NCI-H2196 (cell line): ENCODE measurements at regions not wholly inside any gene's neighbourhood (a gene's known extent, or its start where the extent isn't known, plus 50 kb on each side); places are given as distances from the start of the nearest gene placed in this dataset.

Experiments
- DNase-seq: peaks from one replicate; lab custom pipeline; 2025; ENCODE audit not compliant: unreplicated experiment; lab: John Stamatoyannopoulos, UW

DNA sequence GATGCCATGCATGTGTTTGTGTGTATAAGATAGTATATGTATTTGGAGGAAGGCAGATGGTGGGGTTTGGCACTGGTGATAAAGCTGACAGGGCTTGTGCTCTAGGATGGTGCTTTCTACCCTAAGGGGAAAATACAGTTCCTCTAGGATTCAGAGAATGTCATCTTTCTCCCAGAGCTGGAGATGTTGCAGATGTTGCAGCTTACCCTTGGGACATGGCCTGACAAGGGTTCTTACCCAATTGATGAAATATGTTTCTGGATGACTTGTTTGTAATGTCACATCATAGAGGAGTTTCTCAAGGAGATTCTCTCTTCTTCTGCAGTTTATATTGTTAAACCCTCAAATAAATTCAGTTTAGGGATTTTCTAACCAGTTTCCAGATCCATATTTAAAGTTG, 52.5 kb upstream of the PITX2 start:
- no peak for DNase-seq

GRCh38 chr4:110676241-110676640, 53.4 kb upstream of the PITX2 start:
- DNase-seq, result no peak

DNA sequence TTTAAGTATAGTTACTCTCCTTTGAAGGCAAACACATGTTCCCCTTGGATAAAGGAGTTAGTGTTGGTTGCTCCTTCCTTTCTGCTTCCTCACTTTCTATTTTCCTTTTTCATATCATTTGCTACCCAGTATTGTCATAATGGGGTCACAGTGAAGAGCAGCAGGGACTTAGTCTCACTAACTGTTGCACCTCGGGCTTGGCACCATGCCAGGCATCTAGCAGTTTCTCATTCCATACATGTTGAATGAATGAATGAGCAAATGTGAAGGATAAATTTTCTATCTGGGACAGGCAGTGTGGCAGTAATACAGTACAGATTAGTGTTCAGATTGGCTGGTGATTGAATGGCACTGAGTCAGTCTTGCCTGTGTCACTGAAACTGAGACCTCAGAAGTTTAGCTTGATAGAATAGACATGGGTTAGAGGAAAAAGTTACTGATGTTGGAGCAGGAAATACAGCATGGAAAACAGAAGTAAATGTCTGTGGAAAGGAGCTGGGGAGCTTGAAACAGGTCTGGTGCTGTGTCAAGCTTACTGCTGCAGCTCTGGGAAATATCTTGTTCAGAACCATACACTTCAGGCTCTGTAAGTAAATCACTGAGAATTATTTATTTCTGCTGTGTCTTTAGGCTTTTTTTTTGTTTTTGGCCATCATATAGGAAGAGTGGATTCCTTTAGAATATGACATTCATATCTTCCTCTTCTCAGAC, 55.8 kb upstream of the PITX2 start:
- no peak for DNase-seq

DNA sequence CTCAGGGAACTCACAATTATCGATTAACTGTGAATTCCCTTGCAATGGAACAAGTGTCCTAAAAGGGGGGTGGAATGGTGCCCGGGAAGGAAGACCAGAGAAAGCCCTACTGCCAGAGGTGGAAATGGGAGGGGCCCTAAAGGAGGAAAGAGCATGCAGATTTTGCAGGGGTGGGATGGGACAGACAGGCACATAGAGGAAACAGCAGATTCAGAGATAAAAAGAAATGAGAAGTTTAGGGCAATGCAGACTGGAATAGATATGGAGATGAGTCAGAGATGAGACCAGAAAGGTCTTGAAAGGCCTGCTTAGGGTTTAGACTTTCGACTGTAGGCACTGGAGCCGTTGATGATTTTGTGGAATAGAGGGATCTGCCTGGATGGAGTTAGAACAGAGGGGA, 57.4 kb upstream of the PITX2 start:
- no peak for DNase-seq

GRCh38 chr4:110681381-110681780, 58.5 kb upstream of the PITX2 start:
- no peak for DNase-seq

DNA sequence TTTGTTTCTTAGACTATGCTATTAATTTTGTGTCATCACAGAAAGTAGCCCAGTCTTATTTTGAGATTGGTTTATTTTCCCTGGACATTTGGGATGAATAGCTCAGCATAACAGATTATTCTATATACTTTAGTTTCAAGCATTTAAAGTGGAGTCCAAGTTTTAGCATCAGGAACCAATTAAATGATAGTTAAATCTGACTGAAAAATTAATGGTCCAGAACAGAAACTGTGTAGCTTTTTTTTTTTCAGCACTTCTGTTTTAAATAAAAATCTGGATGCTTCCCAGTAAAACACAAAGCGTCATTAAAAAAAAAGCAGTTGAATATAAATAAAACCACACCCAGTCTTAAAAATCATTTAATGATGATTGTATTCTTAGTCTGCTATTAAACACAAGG, 59.4 kb upstream of the PITX2 start:
- no peak for DNase-seq

DNA sequence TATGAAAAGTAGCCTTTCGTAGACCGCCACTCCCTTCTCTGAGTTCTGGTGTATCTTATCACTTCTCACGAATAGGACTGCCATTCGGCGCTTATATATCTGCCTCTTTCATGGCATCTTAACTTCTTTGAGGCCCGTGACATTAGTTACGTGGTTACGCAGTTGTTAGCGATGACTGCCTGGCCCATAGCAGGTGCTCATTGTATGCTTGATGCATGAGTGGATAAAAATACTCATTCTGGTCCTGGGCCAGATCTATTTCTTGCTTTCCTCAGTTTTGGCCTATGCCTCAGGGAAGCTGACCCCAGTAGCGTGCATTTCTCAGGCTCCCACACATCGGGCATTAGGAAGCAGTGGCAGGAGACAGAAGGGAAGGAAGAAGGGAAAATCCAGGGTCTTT, 60.7 kb upstream of the PITX2 start:
- no peak for DNase-seq

- no peak for DNase-seq
These were observed 79.4 kb upstream of the PITX2 start for GRCh38 chr4:110702326-110702725.

DNA sequence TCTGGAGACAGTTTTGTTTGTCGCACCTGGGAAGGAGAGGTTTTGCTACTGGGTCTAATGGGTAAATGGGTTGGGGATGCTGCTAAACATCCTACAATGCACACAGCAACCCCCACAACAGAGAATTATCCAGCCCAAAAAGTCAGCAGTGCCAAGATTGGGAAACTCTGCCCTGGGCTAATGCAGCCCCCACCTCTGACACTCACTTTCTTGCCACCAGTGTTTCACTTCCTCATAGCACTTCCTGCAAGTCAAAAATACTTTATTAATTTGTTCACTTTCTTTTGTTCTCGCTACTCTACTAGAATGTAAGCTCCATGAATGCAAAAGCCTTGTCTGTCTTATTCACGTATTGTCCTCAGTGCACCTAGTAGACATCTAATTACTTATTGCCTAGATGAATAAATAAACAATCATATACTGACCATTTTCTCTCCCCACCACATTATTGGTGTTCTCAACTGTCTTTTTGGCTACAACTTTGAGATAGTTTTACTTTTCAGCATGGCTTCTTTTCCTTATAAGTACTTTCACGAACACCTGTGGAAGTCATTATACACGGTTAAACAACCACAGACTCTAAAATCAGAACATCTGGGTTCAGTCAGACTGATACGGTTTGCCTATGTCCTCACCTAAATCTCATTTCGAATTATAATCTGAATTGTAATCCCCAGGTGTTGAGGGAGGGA, 82.0 kb upstream of the PITX2 start:
- no peak for DNase-seq

DNA sequence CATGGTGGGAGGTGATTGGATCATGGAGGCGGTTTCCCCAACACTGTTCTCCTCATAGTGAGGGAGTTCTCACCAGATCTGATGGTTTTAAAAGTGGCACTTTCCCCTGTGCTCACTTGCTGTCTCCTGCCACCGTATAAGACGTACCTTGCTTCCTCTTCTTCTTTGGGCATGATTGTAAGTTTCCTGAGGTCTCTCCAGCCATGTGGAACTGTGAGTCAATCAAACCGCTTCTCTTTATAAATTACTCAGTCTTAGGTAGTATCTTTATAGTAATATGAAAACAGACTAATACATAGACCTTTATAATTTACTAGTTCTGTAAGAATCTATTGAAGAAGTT, 82.5 kb upstream of the PITX2 start:
- DNase-seq, result no peak

DNA sequence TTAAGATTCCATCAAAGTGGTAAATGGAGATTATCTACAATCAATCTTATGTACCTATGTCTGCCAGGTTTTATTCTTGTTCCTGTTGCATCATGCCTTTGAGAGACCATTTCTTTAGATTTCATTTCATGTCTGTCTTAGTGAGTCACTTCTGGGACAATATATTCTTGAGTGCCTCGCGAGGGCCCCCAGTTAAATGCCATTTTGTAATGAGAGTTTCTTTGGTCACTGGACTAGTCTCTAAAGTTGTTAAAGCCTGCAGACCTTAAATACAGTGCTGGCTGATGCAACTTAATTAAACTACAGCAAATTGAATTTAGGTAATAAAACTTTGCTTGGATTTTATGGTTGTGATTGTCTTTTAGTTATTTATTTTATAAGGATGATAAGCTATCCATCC, 87.2 kb upstream of the PITX2 start:
- no peak for DNase-seq

DNA sequence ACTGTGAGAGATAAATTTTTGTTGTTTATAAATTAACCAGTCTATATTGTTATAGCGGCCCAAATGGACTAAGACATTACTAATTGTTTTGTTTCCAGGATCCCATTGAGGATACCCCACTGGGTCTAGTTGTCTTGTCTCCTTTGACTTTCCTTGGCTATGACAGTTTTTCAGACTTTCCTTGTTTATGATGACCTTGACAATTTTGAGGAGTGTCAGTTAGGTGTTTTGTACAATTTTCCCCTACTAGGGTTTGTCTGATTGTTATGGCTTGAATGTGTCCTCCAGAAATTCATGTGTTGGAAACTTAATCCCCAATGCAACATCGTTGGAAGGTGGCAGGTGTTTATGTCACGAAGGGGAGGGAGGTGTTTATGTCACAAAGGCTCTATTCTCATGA, 89.6 kb upstream of the PITX2 start:
- DNase-seq, result no peak

- DNase-seq, result no peak
These were observed 107.4 kb upstream of the PITX2 start for GRCh38 chr4:110730318-110730717.

GRCh38 chr4:110733901-110734300, 111.0 kb upstream of the PITX2 start:
- no peak for DNase-seq

DNA sequence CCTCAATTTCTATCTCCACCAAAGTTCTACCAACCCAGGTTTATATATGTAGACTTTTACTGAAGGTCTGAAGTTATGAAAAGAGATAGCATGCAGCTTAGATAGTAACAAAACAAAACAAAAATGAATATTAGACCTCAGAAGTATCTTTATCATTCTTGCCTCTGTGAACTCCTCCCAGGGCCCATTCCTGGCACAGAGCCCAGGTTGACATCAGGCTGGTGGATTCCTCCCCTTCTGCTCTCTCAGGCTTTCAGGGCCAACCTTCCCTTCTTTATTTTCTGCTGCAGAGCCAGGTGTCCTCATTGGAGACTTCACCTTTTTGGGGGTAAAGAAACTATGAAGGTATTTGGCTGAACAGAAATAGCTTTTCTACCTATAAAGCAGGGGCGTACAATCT, 112.8 kb upstream of the PITX2 start:
- no peak for DNase-seq

- no peak for DNase-seq
These were observed 115.1 kb upstream of the PITX2 start for GRCh38 chr4:110737931-110738330.

DNA sequence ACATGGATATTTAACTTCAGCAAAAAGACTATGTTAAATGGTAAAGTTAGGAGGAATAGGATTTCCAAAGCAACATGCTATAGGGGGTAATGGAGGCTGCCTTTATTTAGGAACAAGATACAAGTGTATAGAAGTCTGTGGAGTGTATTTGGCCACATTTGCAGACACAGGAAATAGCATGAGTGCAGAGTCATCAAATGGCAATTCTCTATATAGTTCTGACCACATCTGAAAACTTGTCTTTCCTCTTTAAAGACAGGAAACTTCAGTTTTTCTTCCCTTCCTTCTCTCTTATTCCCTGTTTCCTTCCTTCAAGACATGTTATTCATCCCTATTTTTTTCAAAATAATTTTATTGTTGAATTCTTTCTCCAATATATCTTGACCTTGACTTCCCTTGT, 119.3 kb upstream of the PITX2 start:
- DNase-seq, result no peak

- no peak for DNase-seq
These were observed 125.2 kb upstream of the PITX2 start for GRCh38 chr4:110748071-110748470.

DNA sequence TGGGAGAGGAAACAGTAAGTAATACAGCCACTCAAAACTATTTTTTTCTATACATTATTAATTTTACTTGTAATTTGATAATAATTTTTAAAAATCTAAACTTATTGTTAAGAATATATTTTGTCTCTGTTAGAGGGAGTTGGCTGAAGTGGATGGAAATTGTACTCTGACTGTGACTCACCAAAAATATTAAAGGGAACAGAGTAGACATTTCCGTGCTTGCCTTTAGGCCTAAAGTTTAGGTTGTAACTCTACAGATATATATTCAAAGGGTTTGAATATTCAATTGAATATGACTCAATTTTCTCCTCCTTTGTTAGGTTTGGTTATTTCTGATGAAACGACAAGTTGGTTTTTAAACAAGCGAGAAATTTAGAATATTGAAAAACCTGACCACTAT, 128.3 kb upstream of the PITX2 start:
- DNase-seq, result no peak

- DNase-seq, result no peak
These were observed 129.1 kb upstream of the PITX2 start for GRCh38 chr4:110751986-110752385.

- no peak for DNase-seq
These were observed 130.6 kb upstream of the PITX2 start for GRCh38 chr4:110753466-110753865.

DNA sequence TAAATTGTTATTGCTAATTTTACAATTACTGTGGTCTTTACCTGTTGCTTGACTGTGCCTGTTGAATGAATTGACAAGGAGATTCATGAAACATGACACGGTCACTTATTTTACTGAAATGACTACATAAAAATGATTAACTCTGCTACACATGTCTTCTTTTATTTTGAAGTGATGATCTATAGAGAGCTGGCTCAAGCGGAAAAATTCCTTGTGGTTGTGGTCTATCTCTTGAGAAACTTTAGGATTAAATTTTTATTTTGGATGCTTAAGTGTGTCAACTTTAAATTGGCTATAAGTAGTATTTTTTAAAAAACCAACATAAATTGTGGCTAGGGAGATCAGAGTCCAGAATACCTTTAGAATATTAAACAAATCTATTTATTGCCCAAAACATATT, 131.8 kb upstream of the PITX2 start:
- no peak for DNase-seq

DNA sequence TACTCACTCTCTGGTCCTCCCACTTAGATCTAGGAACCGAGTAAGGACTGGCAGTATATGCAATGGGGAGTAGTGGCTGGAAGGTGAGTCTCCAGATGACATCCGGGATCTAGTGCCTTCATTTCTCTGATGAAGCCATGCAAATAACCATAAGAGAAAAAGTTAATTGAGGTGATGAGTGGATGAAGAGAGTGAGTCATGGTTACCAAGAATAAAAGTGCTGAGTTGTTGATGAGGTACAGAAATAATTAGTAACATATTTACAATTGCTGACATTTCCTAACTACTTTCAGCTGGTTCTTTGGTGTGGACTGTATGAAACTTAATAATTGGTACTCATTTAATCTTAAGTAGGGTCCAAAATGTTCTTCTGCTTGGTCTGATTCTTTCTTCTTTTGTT, 146.7 kb upstream of the PITX2 start:
- DNase-seq, result no peak
